Mucosa of rectum (tissue), 2 donors: ENCODE measurements at regions not wholly inside any gene's neighbourhood (a gene's known extent, or its start where the extent isn't known, plus 50 kb on each side); places are given as distances from the start of the nearest gene placed in this dataset.
A peak's percentile ranks its signal among the peaks of the same experiment; 100 is the strongest.

Source experiments
- H3K27ac ChIP-seq, 2 donors: one replicate each; pipeline ENCODE4 v1.7.0; 2013; ENCODE audit warnings: inconsistent platforms in 2 of 2, low read depth in 2 of 2, low read length in 2 of 2
- H3K27me3 ChIP-seq, 2 donors: one replicate each; pipeline ENCODE4 v1.7.0; 2013; ENCODE audit warnings: low read length in 2 of 2; ENCODE audit not compliant: control insufficient read depth in 2 of 2, insufficient read depth in 2 of 2
- H3K36me3 ChIP-seq, 2 donors: one replicate each; pipeline ENCODE4 v1.7.0; 2013; ENCODE audit warnings: low read length in 2 of 2; ENCODE audit not compliant: control insufficient read depth in 2 of 2, insufficient read depth in 2 of 2
- H3K4me1 ChIP-seq, 2 donors: one replicate each; pipeline ENCODE4 v1.7.0; 2013; ENCODE audit warnings: low read length in 2 of 2, mild to moderate bottlenecking in 1 of 2; ENCODE audit not compliant: control insufficient read depth in 2 of 2, insufficient read depth in 2 of 2
- H3K4me3 ChIP-seq, 2 donors: one replicate each; pipeline ENCODE4 v1.7.0; 2013; ENCODE audit warnings: low read length in 2 of 2
- H3K9ac ChIP-seq, 2 donors: one replicate each; pipeline ENCODE4 v1.7.0; 2013; ENCODE audit warnings: low read length in 2 of 2, low read depth in 1 of 2, mild to moderate bottlenecking in 1 of 2
- H3K9me3 ChIP-seq, 2 donors: one replicate each; pipeline ENCODE4 v1.7.0; 2013; ENCODE audit warnings: low read length in 2 of 2; ENCODE audit not compliant: control insufficient read depth in 2 of 2
- donor health status: healthy.
- donor health status: Normal muscosa, but diverticular disease.

DNA sequence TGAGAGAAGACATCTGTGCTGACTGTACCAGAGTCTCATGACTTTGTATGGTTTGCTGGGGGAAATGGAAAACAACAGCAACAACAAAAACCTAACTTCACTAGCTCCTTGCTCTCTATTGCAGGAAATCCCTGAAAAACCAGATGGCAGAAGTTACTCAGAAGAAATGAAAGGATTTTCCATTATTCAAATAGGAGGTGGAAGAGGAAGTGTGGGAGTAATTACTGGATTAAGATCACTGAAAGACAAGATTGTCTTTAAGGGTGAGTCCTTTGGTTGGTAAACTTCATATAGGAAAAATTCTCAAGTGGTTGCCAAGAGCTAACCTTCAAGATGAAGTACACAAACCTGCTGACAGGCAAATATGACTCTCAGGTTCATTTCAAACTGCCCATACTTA is 391.9 kb upstream of the ATP2B1 start:
- H3K4me1 ChIP-seq: no peaks in the 10 kb centered on the region
- H3K27me3 ChIP-seq: no peaks in the 10 kb centered on the region
- no peaks in the 10 kb centered on the region for H3K36me3 ChIP-seq
- H3K27ac ChIP-seq: no peak overlapping the region
- H3K9me3 ChIP-seq: no peaks in the 10 kb centered on the region
- H3K4me3 ChIP-seq: no peak overlapping the region
- no peak overlapping the region for H3K9ac ChIP-seq

DNA sequence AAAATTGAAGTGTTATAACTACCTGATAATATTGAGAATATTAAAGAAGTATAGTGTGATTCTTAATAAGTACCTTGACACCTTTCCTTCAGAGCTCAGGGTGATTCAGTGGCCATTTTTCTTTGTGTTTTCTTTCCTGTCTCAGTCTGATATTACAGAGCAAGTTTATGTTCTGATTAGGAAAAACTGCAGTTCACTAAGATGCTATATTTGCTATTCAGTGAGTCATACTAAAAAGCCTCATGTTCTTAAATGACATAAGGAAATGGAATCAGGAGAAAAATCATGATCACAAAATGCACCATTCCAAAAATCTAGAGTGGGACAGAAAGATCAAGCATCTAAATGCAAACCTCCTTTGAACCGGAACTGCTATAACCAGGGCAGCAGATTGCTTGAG is 390.6 kb upstream of the ATP2B1 start:
- no peak overlapping the region for H3K4me3 ChIP-seq
- no peak overlapping the region for H3K9ac ChIP-seq
- no peaks in the 10 kb centered on the region for H3K36me3 ChIP-seq
- no peak overlapping the region for H3K27ac ChIP-seq
- no peaks in the 10 kb centered on the region for H3K27me3 ChIP-seq
- H3K9me3 ChIP-seq: no peaks in the 10 kb centered on the region
- H3K4me1 ChIP-seq: no peaks in the 10 kb centered on the region

- Histone ChIP-seq H3K27ac (no peak overlapping the region), H3K36me3 (no peaks in the 10 kb centered on the region), H3K9me3 (no peaks in the 10 kb centered on the region), H3K4me3 (no peak overlapping the region), H3K9ac (no peak overlapping the region), H3K27me3 (no peaks in the 10 kb centered on the region), H3K4me1 (no peaks in the 10 kb centered on the region)
Measured at GRCh38 chr12:90098132-90098779, 389.6 kb upstream of the ATP2B1 start.

DNA sequence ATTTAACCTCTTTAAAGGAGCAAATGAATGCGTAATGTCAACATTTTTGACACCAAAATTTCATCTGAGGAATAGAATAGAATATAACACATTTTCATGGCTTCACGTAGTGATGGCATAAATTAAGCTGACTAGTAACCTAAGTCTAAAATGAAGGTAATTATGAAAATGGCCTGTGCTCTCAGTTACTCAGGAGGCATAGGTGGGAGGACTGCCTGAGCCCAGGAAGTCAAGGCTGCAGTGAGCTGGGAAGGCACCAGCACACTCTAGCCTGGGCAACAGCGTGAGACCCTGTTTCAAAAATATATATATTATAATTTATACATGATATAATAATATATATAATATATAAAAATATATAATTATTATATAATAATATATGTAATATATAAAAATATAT is 383.2 kb upstream of the ATP2B1 start:
- Histone ChIP-seq H3K4me1 (peaks cover 0 to 3% of the 10 kb centered on the region in 2 donors), H3K9ac (no peak overlapping the region), H3K4me3 (no peak overlapping the region), H3K27me3 (no peaks in the 10 kb centered on the region), H3K36me3 (no peaks in the 10 kb centered on the region), H3K9me3 (no peaks in the 10 kb centered on the region), H3K27ac (peak overlapping the region; percentile 23 to 55)

GRCh38 chr12:90090929-90091651 is 382.5 kb upstream of the ATP2B1 start:
- Histone ChIP-seq H3K9ac (no peak overlapping the region), H3K27me3 (no peaks in the 10 kb centered on the region), H3K9me3 (no peaks in the 10 kb centered on the region), H3K27ac (peak overlapping the region; percentile 49 to 64), H3K4me1 (peaks cover 0 to 3% of the 10 kb centered on the region in 2 donors), H3K4me3 (no peak overlapping the region), H3K36me3 (no peaks in the 10 kb centered on the region)

DNA sequence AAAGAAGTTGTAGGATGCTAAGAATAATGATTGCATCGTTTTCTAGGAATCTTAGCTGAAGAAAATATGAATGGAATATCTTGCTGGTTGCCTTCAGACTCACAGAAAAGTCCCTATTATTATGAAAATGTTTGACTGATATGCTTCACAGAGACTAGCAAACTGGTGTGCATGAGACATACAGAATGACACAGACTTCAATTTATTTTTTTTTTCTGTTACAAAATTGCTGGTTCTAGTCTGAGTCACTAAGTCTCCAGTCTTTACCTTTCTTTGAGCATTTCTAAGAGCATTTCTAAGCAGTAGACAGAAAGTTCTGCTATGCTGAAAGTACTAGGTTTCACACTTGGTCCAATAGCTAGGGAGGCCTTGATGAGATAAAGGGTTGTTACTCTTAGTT is 377.6 kb upstream of the ATP2B1 start:
- no peak overlapping the region for H3K4me3 ChIP-seq
- H3K27ac ChIP-seq: no peak overlapping the region
- no peaks in the 10 kb centered on the region for H3K36me3 ChIP-seq
- H3K9me3 ChIP-seq: no peaks in the 10 kb centered on the region
- H3K4me1 ChIP-seq: no peaks in the 10 kb centered on the region
- no peak overlapping the region for H3K9ac ChIP-seq
- no peaks in the 10 kb centered on the region for H3K27me3 ChIP-seq

DNA sequence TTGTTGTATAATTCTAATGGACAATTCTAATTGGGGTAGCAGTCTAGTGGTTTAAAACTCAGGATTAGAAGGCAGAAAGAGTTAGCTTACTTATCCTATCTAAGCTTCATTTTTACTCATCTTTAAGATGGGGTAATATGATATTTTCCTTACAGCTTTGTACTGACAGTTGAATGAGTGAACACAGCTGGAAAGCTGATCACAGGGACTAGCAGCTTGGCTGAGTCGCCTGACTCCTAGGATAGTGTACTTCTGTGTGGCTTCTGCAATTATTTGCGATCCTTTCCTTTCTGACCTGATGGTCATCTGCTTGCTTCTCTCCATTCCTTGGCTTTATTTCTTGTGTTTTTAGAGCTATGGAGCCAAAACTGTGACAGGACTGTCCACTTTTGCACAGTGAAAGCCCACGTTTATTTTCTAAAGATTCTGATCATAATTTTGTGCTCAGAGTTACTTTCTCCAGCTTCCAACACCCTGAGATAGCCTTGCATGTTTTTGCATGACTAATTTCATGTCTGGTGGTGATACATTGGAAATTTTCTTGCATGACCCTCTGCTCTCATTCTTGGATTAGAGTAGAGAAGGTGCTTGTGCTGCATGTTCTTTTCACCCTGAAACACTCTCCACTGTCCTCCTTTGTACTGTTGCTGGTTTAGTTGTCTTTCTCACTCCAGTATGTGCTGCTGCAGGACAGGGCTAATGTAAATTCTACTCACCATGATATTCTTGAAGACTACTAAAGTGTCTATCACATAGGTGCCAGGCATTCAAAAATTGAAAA is 377.0 kb upstream of the ATP2B1 start:
- Histone ChIP-seq H3K27me3 (no peaks in the 10 kb centered on the region), H3K9ac (no peak overlapping the region), H3K4me3 (no peak overlapping the region), H3K27ac (no peak overlapping the region), H3K36me3 (no peaks in the 10 kb centered on the region), H3K9me3 (no peaks in the 10 kb centered on the region), H3K4me1 (no peaks in the 10 kb centered on the region)

DNA sequence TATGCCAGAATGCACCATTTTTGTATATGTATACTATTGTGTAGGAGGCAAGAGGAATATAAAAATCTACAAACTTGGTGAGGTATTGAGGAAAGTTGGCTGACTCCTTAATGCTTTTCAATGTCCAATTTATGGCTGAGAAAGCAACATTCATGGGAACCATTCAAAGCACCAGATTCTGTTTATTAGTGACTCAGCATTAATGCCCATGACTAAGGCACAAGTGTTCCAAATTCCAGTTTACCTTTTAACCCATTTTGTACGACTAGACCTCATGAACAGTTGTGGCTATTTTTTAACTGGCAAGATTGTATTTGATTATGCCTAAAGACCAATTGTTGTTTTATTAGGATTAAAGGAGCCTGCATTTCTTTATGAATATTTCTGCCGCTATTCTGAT is 375.4 kb upstream of the ATP2B1 start:
- no peaks in the 10 kb centered on the region for H3K4me1 ChIP-seq
- H3K9ac ChIP-seq: no peak overlapping the region
- H3K27me3 ChIP-seq: no peaks in the 10 kb centered on the region
- H3K9me3 ChIP-seq: no peaks in the 10 kb centered on the region
- H3K36me3 ChIP-seq: no peaks in the 10 kb centered on the region
- no peak overlapping the region for H3K4me3 ChIP-seq
- H3K27ac ChIP-seq: no peak overlapping the region

GRCh38 chr12:90080616-90081015 is 372.0 kb upstream of the ATP2B1 start:
- Histone ChIP-seq H3K4me3 (no peak overlapping the region), H3K27ac (no peak overlapping the region)

GRCh38 chr12:90079529-90080210 is 371.0 kb upstream of the ATP2B1 start:
- Histone ChIP-seq H3K4me3 (no peak overlapping the region), H3K4me1 (no peaks in the 10 kb centered on the region), H3K27ac (no peak overlapping the region), H3K9me3 (no peaks in the 10 kb centered on the region), H3K9ac (no peak overlapping the region), H3K36me3 (no peaks in the 10 kb centered on the region), H3K27me3 (no peaks in the 10 kb centered on the region)

More at GRCh38 chr12:90080616-90081015, 372.0 kb upstream of the ATP2B1 start:
- Histone ChIP-seq H3K27me3 (no peaks in the 10 kb centered on the region), H3K36me3 (no peaks in the 10 kb centered on the region), H3K4me1 (no peaks in the 10 kb centered on the region), H3K9me3 (no peaks in the 10 kb centered on the region), H3K9ac (no peak overlapping the region)
